ENCODE measurements at regions not wholly inside any gene's neighbourhood (a gene's known extent, or its start where the extent isn't known, plus 50 kb on each side); places are given as distances from the start of the nearest gene placed in this dataset.

- TF ChIP-seq, protein P1, sequence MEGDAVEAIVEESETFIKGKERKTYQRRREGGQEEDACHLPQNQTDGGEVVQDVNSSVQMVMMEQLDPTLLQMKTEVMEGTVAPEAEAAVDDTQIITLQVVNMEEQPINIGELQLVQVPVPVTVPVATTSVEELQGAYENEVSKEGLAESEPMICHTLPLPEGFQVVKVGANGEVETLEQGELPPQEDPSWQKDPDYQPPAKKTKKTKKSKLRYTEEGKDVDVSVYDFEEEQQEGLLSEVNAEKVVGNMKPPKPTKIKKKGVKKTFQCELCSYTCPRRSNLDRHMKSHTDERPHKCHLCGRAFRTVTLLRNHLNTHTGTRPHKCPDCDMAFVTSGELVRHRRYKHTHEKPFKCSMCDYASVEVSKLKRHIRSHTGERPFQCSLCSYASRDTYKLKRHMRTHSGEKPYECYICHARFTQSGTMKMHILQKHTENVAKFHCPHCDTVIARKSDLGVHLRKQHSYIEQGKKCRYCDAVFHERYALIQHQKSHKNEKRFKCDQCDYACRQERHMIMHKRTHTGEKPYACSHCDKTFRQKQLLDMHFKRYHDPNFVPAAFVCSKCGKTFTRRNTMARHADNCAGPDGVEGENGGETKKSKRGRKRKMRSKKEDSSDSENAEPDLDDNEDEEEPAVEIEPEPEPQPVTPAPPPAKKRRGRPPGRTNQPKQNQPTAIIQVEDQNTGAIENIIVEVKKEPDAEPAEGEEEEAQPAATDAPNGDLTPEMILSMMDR (IDR thresholded peaks at IDR 0.05; ENCODE audit: low read depth, low read length, poor library complexity, severe bottlenecking): no peak
- no peak for TF ChIP-seq EZH2phosphoT487 (IDR thresholded peaks at IDR 0.05; ENCODE audit: borderline replicate concordance, low read length)
- H3K79me2 ChIP-seq (ENCODE audit: control insufficient read depth, low read length): no peaks in the 10 kb centered on the region
- no peaks in the 10 kb centered on the region; the same call in 1 of the 2 replicates for H3K27me3 ChIP-seq (ENCODE audit: control insufficient read depth, low read length)
- no peak overlapping the region for H3K4me2 ChIP-seq (ENCODE audit: low read length)
- H3K9me3 ChIP-seq (ENCODE audit: control insufficient read depth, insufficient read depth, low read length): no peaks in the 10 kb centered on the region
- H3K36me3 ChIP-seq (ENCODE audit: control insufficient read depth, low read length): no peaks in the 10 kb centered on the region
- H3K27ac ChIP-seq (ENCODE audit: low read depth, low read length): no peak overlapping the region
- no peak overlapping the region for H3K4me3 ChIP-seq (ENCODE audit: low read length)
- H3K9me2 ChIP-seq (replicated peaks; ENCODE audit: control insufficient read depth, low read length): no peaks in the 10 kb centered on the region
- no peaks in the 10 kb centered on the region for H4K20me1 ChIP-seq (ENCODE audit: control insufficient read depth, insufficient read depth, low read depth, low read length)
- H3K4me1 ChIP-seq (ENCODE audit: control insufficient read depth, low read length): no peaks in the 10 kb centered on the region
- H3F3A ChIP-seq (ENCODE audit: control insufficient read depth, insufficient read depth): no peaks in the 10 kb centered on the region
Measured at GRCh38 chr14:54207476-54208462, 189.0 kb upstream of the CDKN3 start.

DNA sequence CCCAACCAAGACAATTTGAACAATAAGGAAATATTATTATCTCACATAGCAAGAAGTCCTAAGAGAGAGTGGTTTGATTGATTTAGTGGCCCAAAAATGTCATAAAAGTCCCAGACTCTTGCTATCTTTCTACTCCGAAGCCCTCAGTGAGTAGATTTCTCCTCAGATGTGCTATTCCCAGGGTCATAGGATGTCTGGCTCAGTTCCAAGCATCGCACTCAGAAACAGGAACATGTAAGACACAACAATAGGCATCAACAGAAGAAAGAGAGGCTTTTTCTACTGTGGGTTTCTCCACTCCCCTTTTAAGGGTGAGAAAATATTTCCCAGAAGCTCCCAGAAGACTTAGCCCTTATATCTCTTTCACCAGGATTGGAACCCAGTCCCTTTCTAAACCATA lies 188.1 kb upstream of the CDKN3 start:
- Histone ChIP-seq H3K4me1 (ENCODE audit: control insufficient read depth, low read length) (no peaks in the 10 kb centered on the region), H3K27me3 (ENCODE audit: control insufficient read depth, low read length) (no peaks in the 10 kb centered on the region; the same call in 1 of the 2 replicates), H3K36me3 (ENCODE audit: control insufficient read depth, low read length) (no peaks in the 10 kb centered on the region), H3K9me3 (ENCODE audit: control insufficient read depth, insufficient read depth, low read length) (no peaks in the 10 kb centered on the region), H3K27ac (ENCODE audit: low read depth, low read length) (no peak overlapping the region), H3F3A (ENCODE audit: control insufficient read depth, insufficient read depth) (no peaks in the 10 kb centered on the region), H4K20me1 (ENCODE audit: control insufficient read depth, insufficient read depth, low read depth, low read length) (no peaks in the 10 kb centered on the region), H3K79me2 (ENCODE audit: control insufficient read depth, low read length) (no peaks in the 10 kb centered on the region), H3K4me2 (ENCODE audit: low read length) (no peak overlapping the region), H3K9me2 (replicated peaks; ENCODE audit: control insufficient read depth, low read length) (no peaks in the 10 kb centered on the region), H3K4me3 (ENCODE audit: low read length) (no peak overlapping the region)
- no peak for TF ChIP-seq EZH2phosphoT487 (IDR thresholded peaks at IDR 0.05; ENCODE audit: borderline replicate concordance, low read length)
- TF ChIP-seq, protein P1 (IDR thresholded peaks at IDR 0.05; ENCODE audit: low read depth, low read length, poor library complexity, severe bottlenecking): no peak

- H3K4me1 ChIP-seq (ENCODE audit: control insufficient read depth, low read length): no peaks in the 10 kb centered on the region
- H3K27ac ChIP-seq (ENCODE audit: low read depth, low read length): no peak overlapping the region
- H3K4me2 ChIP-seq (ENCODE audit: low read length): no peak overlapping the region
- no peaks in the 10 kb centered on the region for H3K36me3 ChIP-seq (ENCODE audit: control insufficient read depth, low read length)
- no peaks in the 10 kb centered on the region for H3F3A ChIP-seq (ENCODE audit: control insufficient read depth, insufficient read depth)
- H3K4me3 ChIP-seq (ENCODE audit: low read length): no peak overlapping the region
- TF ChIP-seq, protein P1 (IDR thresholded peaks at IDR 0.05; ENCODE audit: low read depth, low read length, poor library complexity, severe bottlenecking): no peak
- no peak for TF ChIP-seq EZH2phosphoT487 (IDR thresholded peaks at IDR 0.05; ENCODE audit: borderline replicate concordance, low read length)
- H3K9me3 ChIP-seq (ENCODE audit: control insufficient read depth, insufficient read depth, low read length): no peaks in the 10 kb centered on the region
- H3K9me2 ChIP-seq (replicated peaks; ENCODE audit: control insufficient read depth, low read length): no peaks in the 10 kb centered on the region
- H4K20me1 ChIP-seq (ENCODE audit: control insufficient read depth, insufficient read depth, low read depth, low read length): no peaks in the 10 kb centered on the region
- H3K27me3 ChIP-seq (ENCODE audit: control insufficient read depth, low read length): no peaks in the 10 kb centered on the region; the same call in 1 of the 2 replicates
- no peaks in the 10 kb centered on the region for H3K79me2 ChIP-seq (ENCODE audit: control insufficient read depth, low read length)
Measured at GRCh38 chr14:54209511-54210250, 187.1 kb upstream of the CDKN3 start.
